HG03558 (cell line): ENCODE measurements at regions not wholly inside any gene's neighbourhood (a gene's known extent, or its start where the extent isn't known, plus 50 kb on each side); places are given as distances from the start of the nearest gene placed in this dataset.

ENCODE experiments used
- ATAC-seq: cut with Tn5 transposase; IDR thresholded peaks from one replicate; pipeline ENCODE4 v1.9.1; 2021; ENCODE audit warnings: moderate number of reproducible peaks; ENCODE audit not compliant: unreplicated experiment; ENCODE audit errors: extremely low read depth

DNA sequence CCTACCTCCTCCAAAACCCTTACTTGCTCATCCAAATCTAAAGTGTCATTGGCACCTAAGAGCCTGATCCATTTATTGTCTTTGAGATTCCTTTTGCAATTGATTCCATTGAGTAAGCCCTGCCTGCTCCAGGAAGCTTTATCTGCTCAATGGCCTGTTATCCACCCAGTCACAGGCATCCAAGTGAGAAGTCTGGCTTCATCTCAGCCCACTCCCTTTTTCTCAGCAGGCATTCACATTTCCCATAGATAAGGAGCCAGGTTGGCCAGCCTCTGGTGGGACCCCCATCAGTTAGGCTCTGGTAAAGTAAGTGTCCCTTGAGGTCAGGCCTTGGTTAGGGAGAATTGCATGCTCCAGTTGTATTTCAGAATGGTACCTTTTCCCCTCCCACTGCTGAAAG is 396.2 kb upstream of the ST6GAL2 start:
- ATAC-seq: no peak

GRCh38 chr2:107285621-107286299 is 399.8 kb upstream of the ST6GAL2 start:
- ATAC-seq: no peak

GRCh38 chr2:107290041-107290440 is 404.1 kb upstream of the ST6GAL2 start:
- ATAC-seq: no peak

DNA sequence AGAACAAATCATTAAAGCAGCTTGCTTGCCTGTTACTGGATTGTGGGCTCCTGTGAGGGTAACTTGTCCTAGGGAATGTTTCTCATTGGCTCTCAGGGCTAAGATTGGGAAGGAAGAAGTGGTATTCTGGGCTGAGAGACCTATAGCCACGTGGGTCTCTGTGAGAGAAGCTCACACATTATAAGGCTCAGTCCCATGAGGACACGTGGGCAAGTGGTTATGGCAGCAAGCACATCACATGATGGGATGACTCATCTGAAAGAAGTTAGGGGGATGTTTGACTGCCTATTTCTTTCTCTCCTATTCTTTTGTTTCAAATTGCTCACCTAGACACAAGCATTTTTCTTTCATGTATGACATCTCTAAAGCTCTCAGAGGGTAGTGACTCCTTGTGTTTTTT is 418.0 kb upstream of the ST6GAL2 start:
- ATAC-seq: no peak

DNA sequence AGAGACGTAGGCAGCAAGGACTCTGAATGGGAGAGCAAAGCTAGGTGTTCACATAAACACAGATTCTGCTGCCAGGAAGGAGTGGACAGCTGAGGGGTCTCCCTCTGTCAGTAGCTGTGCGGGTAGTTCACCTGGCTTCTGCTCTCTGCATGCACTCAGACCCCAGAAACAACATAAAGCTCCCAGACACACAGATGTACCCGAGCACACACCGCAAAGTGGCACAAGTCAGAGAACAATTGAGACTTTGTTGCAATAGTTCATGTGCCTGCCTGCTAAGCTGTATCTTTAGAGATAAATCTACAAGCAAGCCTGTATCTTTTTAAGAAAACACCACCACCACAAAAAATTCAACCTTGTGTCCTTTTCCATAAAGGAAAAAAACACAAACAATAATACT is 420.0 kb upstream of the ST6GAL2 start:
- ATAC-seq: no peak

DNA sequence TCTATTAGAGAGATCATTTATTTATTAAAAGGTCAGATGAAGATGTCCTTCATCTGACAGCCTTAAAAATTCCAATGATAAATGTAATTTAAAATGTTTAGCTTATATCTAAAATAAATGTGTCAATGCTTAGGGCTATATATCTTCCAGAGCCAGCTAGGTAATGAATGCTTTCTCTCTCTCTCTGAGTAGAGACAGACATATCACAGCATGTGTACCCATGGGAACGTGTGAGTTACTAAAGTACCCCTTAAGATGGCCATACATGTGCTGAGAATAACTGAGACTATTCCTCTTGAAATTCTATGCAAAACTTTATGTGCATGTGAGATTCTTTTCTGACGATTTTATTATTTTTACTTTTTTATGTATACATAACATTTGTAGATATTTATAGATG is 420.9 kb upstream of the ST6GAL2 start:
- no peak for ATAC-seq

- no peak for ATAC-seq
Measured at GRCh38 chr2:107308835-107309234, 422.9 kb upstream of the ST6GAL2 start.

DNA sequence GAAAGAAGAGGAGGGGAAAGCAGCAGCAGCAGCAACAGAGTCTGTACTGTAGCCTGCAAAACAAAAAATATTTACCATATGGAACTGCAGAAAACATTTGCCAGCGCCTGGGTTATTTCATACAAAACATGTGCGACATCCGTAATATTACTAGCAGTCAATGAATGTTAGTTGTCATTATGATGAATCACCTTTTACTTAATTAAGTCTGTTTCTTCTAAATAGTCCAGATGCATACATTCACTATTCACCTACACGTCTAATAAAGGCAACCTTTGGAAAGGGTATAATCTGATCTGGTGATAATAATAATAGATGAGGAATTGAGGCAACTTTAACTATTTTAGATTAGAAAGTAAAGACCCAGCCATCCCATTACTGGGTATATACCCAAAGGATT is 426.3 kb upstream of the ST6GAL2 start:
- no peak for ATAC-seq

DNA sequence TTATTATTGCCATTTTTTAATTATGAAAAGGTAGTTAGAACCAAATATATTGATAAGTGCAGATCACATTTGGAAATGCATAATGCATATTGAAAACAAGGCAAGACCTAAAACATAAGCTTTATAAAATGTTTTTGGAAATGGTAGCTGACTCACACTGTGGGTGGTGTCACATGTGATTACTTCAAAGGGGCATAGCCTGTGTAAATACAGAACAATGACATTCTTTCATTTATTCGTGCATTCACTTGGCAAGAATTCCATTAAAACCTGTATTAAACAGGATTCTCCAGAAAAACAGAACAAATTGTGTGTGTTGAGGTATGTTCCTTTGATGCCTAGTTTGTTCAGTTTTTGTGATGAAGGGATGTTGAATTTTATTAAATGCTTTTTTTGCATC is 427.3 kb upstream of the ST6GAL2 start:
- no peak for ATAC-seq

GRCh38 chr2:107320881-107321280 is 434.9 kb upstream of the ST6GAL2 start:
- ATAC-seq: no peak

DNA sequence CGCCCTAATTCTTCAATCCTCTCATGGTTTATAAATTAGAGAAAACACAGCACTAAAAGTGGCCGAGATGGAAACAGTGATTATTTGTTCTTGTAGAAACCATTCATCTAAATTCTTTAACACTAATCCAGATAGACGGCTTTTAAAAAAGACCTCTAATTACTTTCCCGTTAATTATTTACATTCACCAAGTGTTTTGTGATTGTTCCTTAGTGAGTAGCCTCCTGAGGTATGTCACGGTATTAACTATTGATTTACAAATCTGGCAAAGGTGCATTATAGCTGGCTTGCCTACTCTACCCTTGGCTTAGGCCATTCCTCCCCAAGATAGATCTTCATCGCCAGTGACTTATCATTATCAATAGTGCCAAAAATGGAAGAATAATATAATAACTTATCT is 436.4 kb upstream of the ST6GAL2 start:
- no peak for ATAC-seq

DNA sequence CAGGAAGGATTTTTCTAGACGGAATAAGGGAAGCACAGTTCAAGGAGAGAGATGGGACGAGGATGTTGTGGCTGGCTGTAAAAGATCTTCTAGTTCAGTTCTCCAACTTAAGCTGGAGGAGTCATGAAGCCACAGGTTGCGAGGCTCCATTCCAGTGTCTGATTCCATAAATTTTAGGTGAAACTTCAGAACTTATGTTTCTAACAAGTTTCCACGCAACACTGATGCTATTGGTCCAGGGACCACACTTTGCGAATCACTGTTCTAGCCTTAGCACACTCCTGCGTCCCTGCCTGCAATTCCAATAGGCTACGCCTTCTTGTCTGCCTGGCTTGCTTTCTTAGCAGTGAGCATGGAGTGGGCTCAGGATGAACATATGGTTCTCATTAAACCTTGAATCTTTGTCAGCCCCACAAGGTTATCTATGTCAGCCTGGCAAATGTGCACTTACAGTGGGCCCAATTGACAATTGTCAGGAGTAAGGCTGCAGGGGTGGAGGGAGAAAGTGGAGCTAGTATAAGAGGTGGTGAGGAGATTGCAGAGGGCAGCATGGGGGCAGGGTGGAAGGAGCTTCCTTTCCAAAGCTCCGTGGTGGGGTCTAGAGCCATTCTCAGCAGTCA is 438.1 kb upstream of the ST6GAL2 start:
- ATAC-seq: no peak

DNA sequence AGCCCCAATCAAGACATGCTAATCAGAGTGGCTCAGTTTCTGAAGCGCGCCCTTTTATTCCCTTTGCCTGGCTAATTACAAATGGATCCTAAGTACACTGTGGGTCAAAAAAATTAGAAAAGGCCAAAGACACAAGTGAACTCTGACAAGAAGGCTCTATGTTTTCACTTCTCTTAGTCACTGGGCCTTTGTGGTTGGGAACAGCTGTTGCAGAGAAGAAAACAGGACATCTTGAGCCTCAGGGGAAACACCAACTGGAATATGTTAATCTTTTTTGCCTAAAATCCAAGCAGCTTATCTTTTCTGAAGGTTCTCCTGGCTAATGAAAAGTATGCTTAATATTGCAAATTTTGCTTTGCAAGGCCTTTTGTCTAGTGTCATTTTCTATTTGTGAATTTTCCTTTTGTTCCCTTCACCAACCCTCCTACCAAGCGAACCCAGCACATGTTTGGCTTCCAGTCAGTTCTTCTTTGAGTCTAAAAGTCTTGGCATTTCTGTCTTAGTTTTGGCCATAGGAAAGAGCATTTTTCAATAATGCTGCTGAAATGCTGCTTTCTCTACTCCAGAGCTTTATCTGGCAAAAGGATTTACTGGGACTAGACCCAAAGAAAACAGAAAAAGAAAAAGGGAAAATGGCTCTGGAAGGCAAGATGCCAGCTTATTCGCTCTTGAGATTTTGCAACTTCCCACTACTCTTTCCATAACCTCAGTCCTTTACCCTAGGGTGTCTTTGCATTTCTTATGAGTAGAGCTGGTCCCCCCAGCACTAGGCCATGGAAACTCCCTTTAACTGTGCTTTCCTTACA is 440.2 kb upstream of the ST6GAL2 start:
- ATAC-seq: no peak

- ATAC-seq: no peak
Measured at GRCh38 chr2:107334306-107334705, 448.3 kb upstream of the ST6GAL2 start.

GRCh38 chr2:107336526-107336925 is 450.6 kb upstream of the ST6GAL2 start:
- ATAC-seq: no peak

DNA sequence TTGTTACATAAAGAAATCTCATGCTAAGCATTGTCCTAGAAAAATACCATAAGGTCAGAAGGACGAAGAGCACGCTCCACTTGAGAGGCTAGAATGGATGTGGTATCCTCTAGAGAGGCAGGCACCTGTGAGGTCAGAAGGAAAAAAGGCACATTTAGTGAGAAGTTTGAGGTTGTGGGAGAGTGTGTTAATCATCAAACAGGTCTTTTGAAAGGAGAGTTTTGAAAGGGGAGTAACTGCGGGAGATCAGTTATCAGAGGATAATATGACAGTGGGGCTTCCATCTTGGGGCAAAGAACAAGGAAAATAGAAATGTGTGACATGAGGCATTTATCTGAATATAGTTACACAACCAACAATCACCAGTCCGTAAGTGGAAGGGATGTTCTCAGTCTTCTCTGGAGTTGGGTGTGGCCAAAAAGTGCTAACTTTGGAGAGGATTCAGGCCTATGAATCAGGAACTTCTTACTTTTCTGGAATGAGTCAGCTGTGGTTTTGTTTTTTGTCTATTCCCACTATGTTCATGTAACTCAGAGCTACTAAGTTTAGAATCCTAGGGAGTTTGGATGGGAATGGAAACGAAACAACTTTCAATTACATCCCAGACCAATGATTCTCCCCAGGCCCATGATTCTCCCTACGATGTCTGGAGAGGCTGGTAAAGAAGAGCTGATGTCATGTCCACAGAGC is 451.4 kb upstream of the ST6GAL2 start:
- ATAC-seq: no peak

DNA sequence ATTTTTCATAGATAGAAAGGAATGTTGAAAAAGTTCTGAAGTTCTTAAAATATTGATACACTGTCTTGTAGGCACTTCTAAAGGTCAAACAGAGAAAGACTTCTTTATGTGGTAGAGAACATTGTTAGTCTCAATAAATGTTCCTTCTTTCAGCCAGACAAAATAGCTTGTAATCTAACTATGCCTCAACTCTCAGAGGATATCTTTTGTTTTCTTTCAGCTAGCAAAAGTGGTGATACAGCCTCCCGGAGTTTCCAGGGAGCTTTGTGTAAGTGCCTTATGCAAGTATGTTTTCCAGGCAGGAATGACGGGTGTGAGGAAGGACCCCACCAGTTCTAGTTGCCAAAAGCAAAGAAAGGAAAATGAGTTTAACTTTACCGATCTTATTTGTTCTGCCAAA is 452.1 kb upstream of the ST6GAL2 start:
- ATAC-seq: no peak

DNA sequence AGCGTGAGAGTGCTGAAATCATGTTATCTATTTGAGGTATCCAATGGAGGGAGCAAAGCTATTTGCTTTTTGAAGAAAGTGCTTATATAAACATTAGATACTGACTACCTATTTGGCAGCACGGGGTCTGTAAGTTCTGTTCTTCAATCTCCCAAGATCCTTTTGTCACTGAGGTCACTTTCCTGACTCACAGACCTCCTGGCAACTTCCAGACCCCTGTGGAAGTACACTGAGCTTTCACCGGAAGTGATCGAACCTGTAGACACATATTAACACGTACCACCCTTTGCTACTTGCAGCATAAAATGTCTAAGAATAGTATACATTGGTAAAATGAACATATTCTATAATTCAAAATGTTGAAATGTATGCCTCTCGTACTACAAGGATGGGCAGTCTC is 452.6 kb upstream of the ST6GAL2 start:
- ATAC-seq: no peak

- ATAC-seq: no peak
Measured at GRCh38 chr2:107340955-107341354, 455.0 kb upstream of the ST6GAL2 start.

DNA sequence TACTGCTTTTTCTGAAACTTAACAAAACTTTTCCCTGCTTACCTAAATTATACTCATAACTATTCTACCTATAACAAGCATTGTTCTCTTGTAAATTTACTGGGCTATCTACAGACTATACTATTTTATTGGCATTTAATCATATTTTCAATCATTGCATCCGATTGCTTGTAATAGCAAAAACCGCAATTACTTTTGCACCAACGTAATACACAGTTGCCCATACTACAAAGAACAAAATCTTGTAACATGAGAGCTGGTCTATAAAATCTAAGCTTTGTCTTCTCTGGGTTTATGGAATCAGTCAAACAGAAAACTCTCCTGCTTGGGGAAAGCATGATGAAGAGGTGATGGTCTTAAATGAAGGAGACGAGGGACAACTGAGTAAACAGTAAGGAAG is 463.4 kb upstream of the ST6GAL2 start:
- no peak for ATAC-seq

DNA sequence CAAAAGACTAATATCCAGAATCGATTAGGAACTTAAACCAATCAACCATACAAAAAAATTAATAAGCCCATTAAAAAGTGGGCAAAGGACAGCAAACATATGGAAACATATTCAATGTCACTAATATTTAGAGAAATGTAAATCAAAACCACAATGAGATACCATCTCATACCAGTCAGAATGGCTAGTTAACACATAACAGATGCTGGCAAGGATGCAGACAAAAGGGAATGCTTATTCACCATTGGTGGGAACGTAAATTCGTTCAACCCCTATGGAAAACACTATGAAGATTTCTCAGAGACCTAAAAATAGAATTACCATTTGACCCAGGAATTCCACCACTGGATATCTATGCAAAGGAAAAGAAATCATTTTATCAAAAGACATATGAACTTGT is 468.2 kb upstream of the ST6GAL2 start:
- ATAC-seq: no peak
